GM12864 (cell line): ENCODE measurements at regions not wholly inside any gene's neighbourhood (a gene's known extent, or its start where the extent isn't known, plus 50 kb on each side); places are given as distances from the start of the nearest gene placed in this dataset.
A peak's percentile ranks its signal among the peaks of the same experiment; 100 is the strongest.
"Not testable (repeated sequence)": the region's sequence is repeated elsewhere in the genome, so short reads cannot be mapped to it uniquely, and the experiment has no call there.

Experiments
- DNase-seq: peaks from one replicate; pipeline ENCODE4 v3.0.0-alpha.2; 2011; ENCODE audit warnings: low read depth
- H3K4me3 ChIP-seq: 2 replicates; pipeline ENCODE4 v1.5.1; 2011; ENCODE audit warnings: mild to moderate bottlenecking, low read depth, low read length, control low read depth
- CTCF ChIP-seq: IDR thresholded peaks from 2 replicates; pipeline ENCODE4 v1.5.1; 2011; ENCODE audit warnings: low read depth, mild to moderate bottlenecking, moderate library complexity, low read length, control low read depth, inconsistent platforms; ENCODE audit errors: missing control alignments

GRCh38 chr1:117314951-117315350 lies 52.3 kb upstream of the MAN1A2 start:
- DNase-seq, H3K4me3 ChIP-seq: not testable (repeated sequence)

- no peak overlapping the region for H3K4me3 ChIP-seq
Measured at GRCh38 chr1:117313555-117313954, 53.7 kb upstream of the MAN1A2 start.

GRCh38 chr1:117312453-117313138 lies 54.7 kb upstream of the MAN1A2 start:
- DNase-seq = peak; percentile 16
- H3K4me3 ChIP-seq = no peak overlapping the region
- TF ChIP-seq CTCF = peak; percentile 67

More at GRCh38 chr1:117313555-117313954, 53.7 kb upstream of the MAN1A2 start:
- DNase-seq = no peak
- TF ChIP-seq CTCF = no peak

GRCh38 chr1:117308311-117308916 lies 58.8 kb upstream of the MAN1A2 start:
- H3K4me3 ChIP-seq = no peak overlapping the region
- no peak for DNase-seq
- TF ChIP-seq CTCF = no peak

GRCh38 chr1:117301901-117302300 lies 65.3 kb upstream of the MAN1A2 start:
- TF ChIP-seq CTCF = no peak
- no peak for DNase-seq
- no peak overlapping the region for H3K4me3 ChIP-seq

- H3K4me3 ChIP-seq, DNase-seq: not testable (repeated sequence)
Measured at GRCh38 chr1:117300183-117300582, 67.1 kb upstream of the MAN1A2 start.

GRCh38 chr1:117295001-117295400 lies 72.2 kb upstream of the MAN1A2 start:
- DNase-seq = no peak

More at GRCh38 chr1:117295001-117295400, 72.2 kb upstream of the MAN1A2 start:
- no peak for TF ChIP-seq CTCF
- no peak overlapping the region for H3K4me3 ChIP-seq
